GM12892 (cell line): ENCODE measurements at regions not wholly inside any gene's neighbourhood (a gene's known extent, or its start where the extent isn't known, plus 50 kb on each side); places are given as distances from the start of the nearest gene placed in this dataset.

ENCODE experiments used
- POLR2A ChIP-seq: IDR thresholded peaks from 2 replicates; pipeline ENCODE4 v1.6.1; 2011; ENCODE audit warnings: low read depth, low read length, control low read depth
- POLR2AphosphoS5 ChIP-seq: IDR thresholded peaks from 2 replicates; pipeline ENCODE4 v1.6.1; 2011; ENCODE audit warnings: low read depth, low read length, control low read depth
- TAF1 ChIP-seq: IDR thresholded peaks from 2 replicates; pipeline ENCODE4 v1.6.1; 2011; ENCODE audit warnings: low read depth, mild to moderate bottlenecking, control low read depth, low read length, borderline replicate concordance

DNA sequence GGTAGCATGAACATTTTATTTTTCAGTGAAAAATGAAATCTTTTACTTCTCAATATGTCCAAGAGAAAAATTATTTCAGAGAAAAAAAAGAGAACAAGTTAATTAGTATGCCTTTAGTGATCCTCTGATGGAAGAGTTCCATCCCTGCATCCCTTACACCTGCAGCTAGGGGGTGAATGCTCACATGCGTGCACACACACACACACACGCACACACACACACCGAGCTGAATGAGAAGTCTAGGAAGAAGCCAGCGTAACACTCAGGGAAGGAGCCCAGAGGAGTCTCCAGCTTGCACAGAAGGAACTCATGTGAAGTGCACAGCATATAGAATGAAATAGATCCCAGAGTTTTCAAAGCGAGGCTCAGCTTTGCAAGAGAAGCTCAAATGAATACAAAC is 510.5 kb downstream of the IRS2 start:
- no peak for TF ChIP-seq POLR2A
- no peak for TF ChIP-seq POLR2AphosphoS5
- TF ChIP-seq TAF1, result no peak
